ENCODE measurements at regions not wholly inside any gene's neighbourhood (a gene's known extent, or its start where the extent isn't known, plus 50 kb on each side); places are given as distances from the start of the nearest gene placed in this dataset.
"Not testable (repeated sequence)": the region's sequence is repeated elsewhere in the genome, so short reads cannot be mapped to it uniquely, and the experiment has no call there.

DNA sequence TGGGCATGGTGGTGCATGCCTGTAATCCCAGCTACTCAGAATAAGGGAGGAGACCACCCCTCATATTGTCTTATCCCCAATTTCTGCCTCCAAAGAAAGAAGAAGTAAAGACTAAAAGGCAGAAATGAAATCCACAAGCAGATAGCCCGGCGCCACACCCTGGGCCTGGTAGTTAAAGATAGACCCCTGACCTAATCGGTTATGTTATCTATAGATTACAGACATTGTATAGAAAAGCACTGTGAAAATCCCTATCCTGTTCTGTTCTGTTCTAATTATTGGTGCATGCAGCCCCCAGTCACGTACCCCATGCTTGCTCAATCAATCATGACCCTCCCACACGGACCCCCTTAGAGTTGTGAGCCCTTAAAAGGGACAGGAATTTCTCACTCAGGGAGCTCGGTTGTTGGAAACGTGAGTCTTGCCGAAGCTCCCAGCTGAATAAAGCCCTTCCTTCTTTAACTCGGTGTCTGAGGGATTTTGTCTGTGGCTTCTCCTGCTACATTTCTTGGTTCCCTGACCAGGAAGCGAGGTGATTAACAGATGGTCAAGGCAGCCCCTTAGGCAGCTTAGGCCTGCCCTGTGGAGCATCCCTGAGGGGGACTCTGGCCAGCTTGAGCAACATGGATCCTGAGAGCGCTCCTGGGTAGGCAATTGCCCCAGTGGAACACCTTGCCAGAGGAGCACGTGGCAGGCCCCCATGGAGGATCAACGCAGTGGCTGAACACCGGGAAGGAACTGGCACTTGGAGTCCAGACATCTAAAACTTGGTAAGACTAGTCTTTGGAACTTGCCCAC, 188.7 kb upstream of the NDUFV2 start (continued):
- TF ChIP-seq, protein P1, sequence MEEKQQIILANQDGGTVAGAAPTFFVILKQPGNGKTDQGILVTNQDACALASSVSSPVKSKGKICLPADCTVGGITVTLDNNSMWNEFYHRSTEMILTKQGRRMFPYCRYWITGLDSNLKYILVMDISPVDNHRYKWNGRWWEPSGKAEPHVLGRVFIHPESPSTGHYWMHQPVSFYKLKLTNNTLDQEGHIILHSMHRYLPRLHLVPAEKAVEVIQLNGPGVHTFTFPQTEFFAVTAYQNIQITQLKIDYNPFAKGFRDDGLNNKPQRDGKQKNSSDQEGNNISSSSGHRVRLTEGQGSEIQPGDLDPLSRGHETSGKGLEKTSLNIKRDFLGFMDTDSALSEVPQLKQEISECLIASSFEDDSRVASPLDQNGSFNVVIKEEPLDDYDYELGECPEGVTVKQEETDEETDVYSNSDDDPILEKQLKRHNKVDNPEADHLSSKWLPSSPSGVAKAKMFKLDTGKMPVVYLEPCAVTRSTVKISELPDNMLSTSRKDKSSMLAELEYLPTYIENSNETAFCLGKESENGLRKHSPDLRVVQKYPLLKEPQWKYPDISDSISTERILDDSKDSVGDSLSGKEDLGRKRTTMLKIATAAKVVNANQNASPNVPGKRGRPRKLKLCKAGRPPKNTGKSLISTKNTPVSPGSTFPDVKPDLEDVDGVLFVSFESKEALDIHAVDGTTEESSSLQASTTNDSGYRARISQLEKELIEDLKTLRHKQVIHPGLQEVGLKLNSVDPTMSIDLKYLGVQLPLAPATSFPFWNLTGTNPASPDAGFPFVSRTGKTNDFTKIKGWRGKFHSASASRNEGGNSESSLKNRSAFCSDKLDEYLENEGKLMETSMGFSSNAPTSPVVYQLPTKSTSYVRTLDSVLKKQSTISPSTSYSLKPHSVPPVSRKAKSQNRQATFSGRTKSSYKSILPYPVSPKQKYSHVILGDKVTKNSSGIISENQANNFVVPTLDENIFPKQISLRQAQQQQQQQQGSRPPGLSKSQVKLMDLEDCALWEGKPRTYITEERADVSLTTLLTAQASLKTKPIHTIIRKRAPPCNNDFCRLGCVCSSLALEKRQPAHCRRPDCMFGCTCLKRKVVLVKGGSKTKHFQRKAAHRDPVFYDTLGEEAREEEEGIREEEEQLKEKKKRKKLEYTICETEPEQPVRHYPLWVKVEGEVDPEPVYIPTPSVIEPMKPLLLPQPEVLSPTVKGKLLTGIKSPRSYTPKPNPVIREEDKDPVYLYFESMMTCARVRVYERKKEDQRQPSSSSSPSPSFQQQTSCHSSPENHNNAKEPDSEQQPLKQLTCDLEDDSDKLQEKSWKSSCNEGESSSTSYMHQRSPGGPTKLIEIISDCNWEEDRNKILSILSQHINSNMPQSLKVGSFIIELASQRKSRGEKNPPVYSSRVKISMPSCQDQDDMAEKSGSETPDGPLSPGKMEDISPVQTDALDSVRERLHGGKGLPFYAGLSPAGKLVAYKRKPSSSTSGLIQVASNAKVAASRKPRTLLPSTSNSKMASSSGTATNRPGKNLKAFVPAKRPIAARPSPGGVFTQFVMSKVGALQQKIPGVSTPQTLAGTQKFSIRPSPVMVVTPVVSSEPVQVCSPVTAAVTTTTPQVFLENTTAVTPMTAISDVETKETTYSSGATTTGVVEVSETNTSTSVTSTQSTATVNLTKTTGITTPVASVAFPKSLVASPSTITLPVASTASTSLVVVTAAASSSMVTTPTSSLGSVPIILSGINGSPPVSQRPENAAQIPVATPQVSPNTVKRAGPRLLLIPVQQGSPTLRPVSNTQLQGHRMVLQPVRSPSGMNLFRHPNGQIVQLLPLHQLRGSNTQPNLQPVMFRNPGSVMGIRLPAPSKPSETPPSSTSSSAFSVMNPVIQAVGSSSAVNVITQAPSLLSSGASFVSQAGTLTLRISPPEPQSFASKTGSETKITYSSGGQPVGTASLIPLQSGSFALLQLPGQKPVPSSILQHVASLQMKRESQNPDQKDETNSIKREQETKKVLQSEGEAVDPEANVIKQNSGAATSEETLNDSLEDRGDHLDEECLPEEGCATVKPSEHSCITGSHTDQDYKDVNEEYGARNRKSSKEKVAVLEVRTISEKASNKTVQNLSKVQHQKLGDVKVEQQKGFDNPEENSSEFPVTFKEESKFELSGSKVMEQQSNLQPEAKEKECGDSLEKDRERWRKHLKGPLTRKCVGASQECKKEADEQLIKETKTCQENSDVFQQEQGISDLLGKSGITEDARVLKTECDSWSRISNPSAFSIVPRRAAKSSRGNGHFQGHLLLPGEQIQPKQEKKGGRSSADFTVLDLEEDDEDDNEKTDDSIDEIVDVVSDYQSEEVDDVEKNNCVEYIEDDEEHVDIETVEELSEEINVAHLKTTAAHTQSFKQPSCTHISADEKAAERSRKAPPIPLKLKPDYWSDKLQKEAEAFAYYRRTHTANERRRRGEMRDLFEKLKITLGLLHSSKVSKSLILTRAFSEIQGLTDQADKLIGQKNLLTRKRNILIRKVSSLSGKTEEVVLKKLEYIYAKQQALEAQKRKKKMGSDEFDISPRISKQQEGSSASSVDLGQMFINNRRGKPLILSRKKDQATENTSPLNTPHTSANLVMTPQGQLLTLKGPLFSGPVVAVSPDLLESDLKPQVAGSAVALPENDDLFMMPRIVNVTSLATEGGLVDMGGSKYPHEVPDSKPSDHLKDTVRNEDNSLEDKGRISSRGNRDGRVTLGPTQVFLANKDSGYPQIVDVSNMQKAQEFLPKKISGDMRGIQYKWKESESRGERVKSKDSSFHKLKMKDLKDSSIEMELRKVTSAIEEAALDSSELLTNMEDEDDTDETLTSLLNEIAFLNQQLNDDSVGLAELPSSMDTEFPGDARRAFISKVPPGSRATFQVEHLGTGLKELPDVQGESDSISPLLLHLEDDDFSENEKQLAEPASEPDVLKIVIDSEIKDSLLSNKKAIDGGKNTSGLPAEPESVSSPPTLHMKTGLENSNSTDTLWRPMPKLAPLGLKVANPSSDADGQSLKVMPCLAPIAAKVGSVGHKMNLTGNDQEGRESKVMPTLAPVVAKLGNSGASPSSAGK (IDR thresholded peaks at IDR 0.05) = peak; percentile 81
- TF ChIP-seq HDAC2 (IDR thresholded peaks at IDR 0.05) (peak; percentile 70), DPF2 (IDR thresholded peaks at IDR 0.05) (peak; percentile 97), NBN (IDR thresholded peaks at IDR 0.05; ENCODE audit: low read depth) (peak; percentile 32; the same call in 1 of the 2 replicates), ZNF347 (CRISPR knock-in tag; IDR thresholded peaks at IDR 0.05; ENCODE audit: low read depth) (0 out of 2 replicates have a peak, but pooled peaks have one; percentile 48), ARID1B (IDR thresholded peaks at IDR 0.05) (peak; percentile 98), CBFA2T2 (conservative IDR thresholded peaks at IDR 0.05) (peak; percentile 90), MTA2 (IDR thresholded peaks at IDR 0.05; ENCODE audit: low read depth) (peak; percentile 92), CEBPB (tag; IDR thresholded peaks at IDR 0.05) (peak; percentile 66), RBFOX2 (IDR thresholded peaks at IDR 0.05; ENCODE audit: low read depth, low read length) (peak; percentile 63), NR2C2 (CRISPR knock-in tag; IDR thresholded peaks at IDR 0.05) (0 out of 2 replicates have a peak, but pooled peaks have one; percentile 35), FOXJ2 (tag; IDR thresholded peaks at IDR 0.05) (peak; percentile 79), ZNF134 (CRISPR knock-in tag; conservative IDR thresholded peaks at IDR 0.05) (0 out of 2 replicates have a peak, but pooled peaks have one; percentile 39), SMARCC2 (IDR thresholded peaks at IDR 0.05; ENCODE audit: low read depth) (peak; percentile 94)
- TF ChIP-seq NR2C2 (tag; IDR thresholded peaks at IDR 0.05) = not testable (repeated sequence)

Measured in K562 (cell line).